ENCODE measurements at regions not wholly inside any gene's neighbourhood (a gene's known extent, or its start where the extent isn't known, plus 50 kb on each side); places are given as distances from the start of the nearest gene placed in this dataset.

- ATAC-seq (no peak), DNase-seq (no peak)
- H3K27me3 ChIP-seq: no peaks in the 10 kb centered on the region
- intact Hi-C loops (cut with DNase I): no loop called here
- TF ChIP-seq CTCF (IDR thresholded peaks at IDR 0.05) (no peak), POLR2A (IDR thresholded peaks at IDR 0.05) (no peak)
- 56% methylated on average over 6 of the region's 6 CpGs for WGBS (ENCODE audit: insufficient coverage, low coverage, low lambda C conversion rate, missing lambda C conversion rate)
- H3K4me3 ChIP-seq: no peak overlapping the region
- H3K27ac ChIP-seq: no peak overlapping the region
- no peaks in the 10 kb centered on the region for H3K4me1 ChIP-seq
- no peaks in the 10 kb centered on the region for H3K9me3 ChIP-seq
- H3K36me3 ChIP-seq: no peaks in the 10 kb centered on the region
Measured at GRCh38 chr5:66346869-66347268, 202.8 kb downstream of the SREK1 start.

GRCh38 chr5:66348387-66349125 is 204.5 kb downstream of the SREK1 start:
- ATAC-seq: no peak

GRCh38 chr5:66351813-66352212 is 207.7 kb downstream of the SREK1 start:
- DNase-seq: no peak
- Histone ChIP-seq H3K36me3 (no peaks in the 10 kb centered on the region), H3K9me3 (no peaks in the 10 kb centered on the region), H3K27ac (no peak overlapping the region), H3K4me1 (no peaks in the 10 kb centered on the region), H3K27me3 (no peaks in the 10 kb centered on the region), H3K4me3 (no peak overlapping the region)
- TF ChIP-seq CTCF (IDR thresholded peaks at IDR 0.05): no peak
- intact Hi-C loops (cut with DNase I): no loop called here
- 47% methylated on average over 1 of the region's 1 CpG for WGBS (ENCODE audit: insufficient coverage, low coverage, low lambda C conversion rate, missing lambda C conversion rate)
- peak in 3 of 4 donors; percentile 62 to 91 (median 79) for ATAC-seq

More at GRCh38 chr5:66348387-66349125, 204.5 kb downstream of the SREK1 start:
- intact Hi-C loops (cut with DNase I): no loop called here
- Histone ChIP-seq H3K27ac (no peak overlapping the region), H3K4me3 (no peak overlapping the region), H3K9me3 (no peaks in the 10 kb centered on the region), H3K27me3 (no peaks in the 10 kb centered on the region), H3K36me3 (no peaks in the 10 kb centered on the region), H3K4me1 (no peaks in the 10 kb centered on the region)
- TF ChIP-seq POLR2A (IDR thresholded peaks at IDR 0.05) (no peak), CTCF (IDR thresholded peaks at IDR 0.05) (no peak)
- 74% methylated on average over 4 of the region's 4 CpGs for WGBS (ENCODE audit: insufficient coverage, low coverage, low lambda C conversion rate, missing lambda C conversion rate)
- no peak for DNase-seq

- no peaks in the 10 kb centered on the region for H3K27me3 ChIP-seq
- ATAC-seq: no peak
- 100% methylated on average over 2 of the region's 2 CpGs for WGBS (ENCODE audit: insufficient coverage, low coverage, low lambda C conversion rate, missing lambda C conversion rate)
Measured at GRCh38 chr5:66353186-66353585, 209.1 kb downstream of the SREK1 start.

More at GRCh38 chr5:66353186-66353585, 209.1 kb downstream of the SREK1 start:
- Histone ChIP-seq H3K36me3 (no peaks in the 10 kb centered on the region), H3K4me3 (no peak overlapping the region), H3K27ac (no peak overlapping the region), H3K4me1 (no peaks in the 10 kb centered on the region), H3K9me3 (no peaks in the 10 kb centered on the region)
- intact Hi-C loops (cut with DNase I): no loop called here
- TF ChIP-seq CTCF (IDR thresholded peaks at IDR 0.05) (no peak), POLR2A (IDR thresholded peaks at IDR 0.05) (no peak)
- no peak for DNase-seq
